Upper lobe of left lung (tissue), 6 donors: ENCODE measurements at regions not wholly inside any gene's neighbourhood (a gene's known extent, or its start where the extent isn't known, plus 50 kb on each side); places are given as distances from the start of the nearest gene placed in this dataset.
"Not testable (repeated sequence)": the region's sequence is repeated elsewhere in the genome, so short reads cannot be mapped to it uniquely, and the experiment has no call there.

Experiments
- ATAC-seq, 2 donors: fragments of 200-7000 bp; cut with Tn5 transposase; one replicate each; pipeline ENCODE4 v1.9.1; 2022; ENCODE audit warnings: mild to moderate bottlenecking in 2 of 2, moderate library complexity in 2 of 2; ENCODE audit not compliant: low FRiP score in 2 of 2
- DNase-seq, 2 donors: peaks; one replicate each; pipeline ENCODE4 v3.0.0-alpha.2; 2019 to 2020
- H3K27ac ChIP-seq, 4 donors: fragments of 200-600 bp; sonication (generic); one replicate each; pipeline ENCODE4 v1.5.1; 2016 to 2019
- H3K27me3 ChIP-seq, 4 donors: fragments of 200-600 bp; sonication (generic); one replicate each; pipeline ENCODE4 v1.5.1; 2017 to 2019
- H3K36me3 ChIP-seq, 4 donors: fragments of 200-600 bp; sonication (generic); one replicate each; pipeline ENCODE4 v1.5.1; 2016 to 2019
- H3K4me1 ChIP-seq, 4 donors: fragments of 200-600 bp; sonication (generic); one replicate each; pipeline ENCODE4 v1.5.1; 2018 to 2019
- H3K4me3 ChIP-seq, 4 donors: fragments of 200-600 bp; sonication (generic); one replicate each; pipeline ENCODE4 v1.5.1; 2017 to 2019; ENCODE audit warnings: mild to moderate bottlenecking in 2 of 4, moderate library complexity in 1 of 4
- H3K9me3 ChIP-seq, 4 donors: fragments of 200-600 bp; sonication (generic); one replicate each; pipeline ENCODE4 v1.5.1; 2018 to 2019
- CTCF ChIP-seq, 6 experiments: fragments of 450-650 bp in 4 of 6; fragments of 200-600 bp in 2 of 6; sonication (generic) in 2 of 6; IDR thresholded peaks; one replicate each; pipeline ENCODE4 v1.5.1; 2016 to 2019; ENCODE audit warnings: antibody characterized with exemption in 6 of 6
- EP300 ChIP-seq, 4 donors: sonication (generic); formaldehyde crosslinking; IDR thresholded peaks; one replicate each; pipeline ENCODE4 v1.5.1; 2017; ENCODE audit warnings: antibody characterized with exemption in 4 of 4, control low read depth in 2 of 4
- POLR2A ChIP-seq, 4 donors: fragments of 450-650 bp; IDR thresholded peaks; one replicate each; pipeline ENCODE4 v1.5.1; 2016 to 2017; ENCODE audit warnings: antibody characterized with exemption in 4 of 4, mild to moderate bottlenecking in 2 of 4
- POLR2AphosphoS5 ChIP-seq, 2 donors: sonication (generic); formaldehyde crosslinking; IDR thresholded peaks; one replicate each; pipeline ENCODE4 v1.5.1; 2017; ENCODE audit warnings: antibody characterized with exemption in 2 of 2
- WGBS, 2 donors: methylation state at CpG; one replicate each; pipeline ENCODE4 v1.1.5; 2017 to 2018; 5-methylcytosine and 5-hydroxymethylcytosine counted together
- donor health status: DM: no; HTN: no; CAD: no; lungs with moderate emphysema.
- donor health status: DM: no; HTN: yes; CAD: no; lungs with severe emphysema.

DNA sequence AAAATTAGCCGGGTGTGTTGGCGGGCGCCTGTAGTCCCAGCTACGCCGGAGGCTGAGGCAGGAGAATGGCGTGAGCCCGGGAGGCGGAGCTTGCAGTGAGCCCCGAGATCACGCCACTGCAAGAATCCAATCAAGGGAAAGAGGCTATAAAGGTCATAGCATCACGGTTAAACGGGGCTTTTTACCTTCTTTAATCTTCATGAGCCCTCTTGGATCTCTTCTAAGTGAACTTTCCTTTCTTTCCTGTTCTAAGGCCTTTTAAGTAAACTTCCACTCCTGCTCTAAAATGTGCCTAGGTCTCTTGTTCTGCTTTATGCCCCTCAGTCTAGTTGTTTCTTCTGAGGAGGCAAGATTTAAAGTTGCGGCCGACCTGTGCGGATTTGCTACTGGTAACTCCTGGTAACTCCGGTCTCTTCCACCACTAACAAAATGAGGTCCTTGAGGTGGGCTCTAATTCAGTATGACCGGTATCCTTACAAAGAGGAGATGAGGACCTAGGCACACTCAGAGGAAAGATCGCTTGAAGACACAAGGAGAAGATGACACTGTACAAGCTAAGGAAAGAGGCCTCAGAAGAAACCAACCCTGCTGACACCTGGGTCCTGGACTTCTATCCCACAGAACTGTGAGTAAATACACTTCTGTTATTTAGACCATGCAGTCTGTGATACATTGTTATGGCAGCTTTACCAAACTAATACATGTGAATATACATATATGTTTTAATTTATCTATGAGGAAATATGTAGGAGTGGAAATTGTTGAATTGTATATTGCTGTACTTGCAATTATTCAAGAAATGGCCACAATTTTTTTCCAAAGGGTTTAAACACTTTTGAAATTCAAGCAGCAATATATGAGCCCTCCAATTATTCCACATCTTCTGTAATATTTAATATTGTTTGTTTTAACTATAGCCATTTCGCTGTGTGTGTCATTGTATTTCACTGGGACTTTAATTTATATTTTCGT is 331.5 kb upstream of the CNTNAP2 start:
- Histone ChIP-seq H3K4me3 (no peak overlapping the region), H3K4me1 (no peaks in the 10 kb centered on the region), H3K27me3 (no peaks in the 10 kb centered on the region), H3K9me3 (peaks cover 0 to 3% (median 0%) of the 10 kb centered on the region in 4 donors), H3K27ac (no peak overlapping the region), H3K36me3 (no peaks in the 10 kb centered on the region)
- DNase-seq (no peak), ATAC-seq (no peak)
- 92 to 94% methylated on average over 20 of the region's 20 CpGs for WGBS, 2 donors
- TF ChIP-seq EP300 (IDR thresholded peaks at IDR 0.05): no peak
- TF ChIP-seq POLR2A (IDR thresholded peaks at IDR 0.05): no peak
- no peak for TF ChIP-seq CTCF (IDR thresholded peaks at IDR 0.05)
- TF ChIP-seq POLR2AphosphoS5 (IDR thresholded peaks at IDR 0.05): no peak

- not testable (repeated sequence) for DNase-seq, ATAC-seq, H3K4me1 ChIP-seq, H3K9me3 ChIP-seq, H3K36me3 ChIP-seq, H3K27ac ChIP-seq, H3K4me3 ChIP-seq, H3K27me3 ChIP-seq
- WGBS, 2 donors: 68 to 75% methylated on average over 2 of the region's 2 CpGs
These were observed 335.2 kb upstream of the CNTNAP2 start for GRCh38 chr7:145781388-145781787.

DNA sequence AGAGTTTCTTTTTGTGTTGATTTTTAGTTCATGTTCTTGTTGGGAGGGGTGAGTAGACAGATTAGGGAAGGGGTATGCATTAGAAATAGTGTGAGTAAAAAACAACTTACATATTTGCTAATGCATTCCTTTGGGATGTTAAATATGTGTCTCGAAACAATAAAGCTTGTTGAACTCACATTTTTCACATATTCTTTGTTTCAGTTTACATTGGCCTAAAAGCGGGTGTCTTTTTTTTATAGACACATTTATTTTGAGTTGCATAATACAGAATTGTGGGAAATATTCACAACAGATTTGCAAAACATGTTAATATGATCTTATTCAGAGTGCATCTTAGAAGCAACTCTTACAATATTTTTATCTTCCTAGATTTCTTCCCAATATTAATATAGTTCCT is 337.5 kb upstream of the CNTNAP2 start:
- no peak overlapping the region for H3K27ac ChIP-seq
- no peaks in the 10 kb centered on the region for H3K36me3 ChIP-seq
- ATAC-seq: no peak
- DNase-seq: no peak
- WGBS, 2 donors: 57 to 59% methylated on average over 2 of the region's 2 CpGs
- H3K9me3 ChIP-seq: peaks cover 0 to 3% (median 0%) of the 10 kb centered on the region in 4 donors
- no peaks in the 10 kb centered on the region for H3K27me3 ChIP-seq
- H3K4me3 ChIP-seq: no peak overlapping the region
- TF ChIP-seq POLR2A (IDR thresholded peaks at IDR 0.05) (no peak), POLR2AphosphoS5 (IDR thresholded peaks at IDR 0.05) (no peak), EP300 (IDR thresholded peaks at IDR 0.05) (no peak), CTCF (IDR thresholded peaks at IDR 0.05) (no peak)
- no peaks in the 10 kb centered on the region for H3K4me1 ChIP-seq

- ATAC-seq: no peak
These were observed 341.8 kb upstream of the CNTNAP2 start for GRCh38 chr7:145774777-145775176.

GRCh38 chr7:145753004-145753403 is 363.6 kb upstream of the CNTNAP2 start:
- H3K36me3 ChIP-seq: no peaks in the 10 kb centered on the region
- WGBS, 2 donors: 89 to 92% methylated on average over 11 of the region's 11 CpGs
- no peak for ATAC-seq

More at GRCh38 chr7:145774777-145775176, 341.8 kb upstream of the CNTNAP2 start:
- Histone ChIP-seq H3K27ac (no peak overlapping the region), H3K4me1 (no peaks in the 10 kb centered on the region), H3K4me3 (no peak overlapping the region), H3K36me3 (no peaks in the 10 kb centered on the region), H3K9me3 (no peaks in the 10 kb centered on the region), H3K27me3 (no peaks in the 10 kb centered on the region)
- no peak for DNase-seq
- 69 to 87% methylated on average over 2 of the region's 2 CpGs for WGBS, 2 donors
- no peak for TF ChIP-seq EP300 (IDR thresholded peaks at IDR 0.05)
- no peak for TF ChIP-seq POLR2A (IDR thresholded peaks at IDR 0.05)
- no peak for TF ChIP-seq POLR2AphosphoS5 (IDR thresholded peaks at IDR 0.05)
- no peak for TF ChIP-seq CTCF (IDR thresholded peaks at IDR 0.05)

More at GRCh38 chr7:145753004-145753403, 363.6 kb upstream of the CNTNAP2 start:
- H3K27me3 ChIP-seq: no peaks in the 10 kb centered on the region
- no peak overlapping the region for H3K4me3 ChIP-seq
- peak in 1 of 2 donors; percentile 49 for DNase-seq
- H3K9me3 ChIP-seq: no peaks in the 10 kb centered on the region
- H3K27ac ChIP-seq: no peak overlapping the region
- H3K4me1 ChIP-seq: no peaks in the 10 kb centered on the region
- no peak for TF ChIP-seq EP300 (IDR thresholded peaks at IDR 0.05)
- no peak for TF ChIP-seq POLR2A (IDR thresholded peaks at IDR 0.05)
- no peak for TF ChIP-seq POLR2AphosphoS5 (IDR thresholded peaks at IDR 0.05)
- no peak for TF ChIP-seq CTCF (IDR thresholded peaks at IDR 0.05)
